ENCODE measurements at regions not wholly inside any gene's neighbourhood (a gene's known extent, or its start where the extent isn't known, plus 50 kb on each side); places are given as distances from the start of the nearest gene placed in this dataset.

- TF ChIP-seq, protein P1, sequence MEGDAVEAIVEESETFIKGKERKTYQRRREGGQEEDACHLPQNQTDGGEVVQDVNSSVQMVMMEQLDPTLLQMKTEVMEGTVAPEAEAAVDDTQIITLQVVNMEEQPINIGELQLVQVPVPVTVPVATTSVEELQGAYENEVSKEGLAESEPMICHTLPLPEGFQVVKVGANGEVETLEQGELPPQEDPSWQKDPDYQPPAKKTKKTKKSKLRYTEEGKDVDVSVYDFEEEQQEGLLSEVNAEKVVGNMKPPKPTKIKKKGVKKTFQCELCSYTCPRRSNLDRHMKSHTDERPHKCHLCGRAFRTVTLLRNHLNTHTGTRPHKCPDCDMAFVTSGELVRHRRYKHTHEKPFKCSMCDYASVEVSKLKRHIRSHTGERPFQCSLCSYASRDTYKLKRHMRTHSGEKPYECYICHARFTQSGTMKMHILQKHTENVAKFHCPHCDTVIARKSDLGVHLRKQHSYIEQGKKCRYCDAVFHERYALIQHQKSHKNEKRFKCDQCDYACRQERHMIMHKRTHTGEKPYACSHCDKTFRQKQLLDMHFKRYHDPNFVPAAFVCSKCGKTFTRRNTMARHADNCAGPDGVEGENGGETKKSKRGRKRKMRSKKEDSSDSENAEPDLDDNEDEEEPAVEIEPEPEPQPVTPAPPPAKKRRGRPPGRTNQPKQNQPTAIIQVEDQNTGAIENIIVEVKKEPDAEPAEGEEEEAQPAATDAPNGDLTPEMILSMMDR (IDR thresholded peaks at IDR 0.05) = no peak
- TF ChIP-seq POLR2A (IDR thresholded peaks at IDR 0.05) (no peak), EP300 (IDR thresholded peaks at IDR 0.05) (no peak)
These were observed 275.7 kb downstream of the SOX4 start for GRCh38 chr6:21869085-21869771.
